GM18517 (cell line): ENCODE measurements at regions not wholly inside any gene's neighbourhood (a gene's known extent, or its start where the extent isn't known, plus 50 kb on each side); places are given as distances from the start of the nearest gene placed in this dataset.

Experiments
- ATAC-seq: cut with Tn5 transposase; IDR thresholded peaks from one replicate; pipeline ENCODE4 v1.9.1; 2021; ENCODE audit warnings: mild to moderate bottlenecking, moderate library complexity; ENCODE audit not compliant: unreplicated experiment

GRCh38 chr6:142558786-142559185 is 257.0 kb downstream of the ADGRG6 start:
- no peak for ATAC-seq

- ATAC-seq: no peak
Observed at GRCh38 chr6:142561511-142562265, 259.9 kb downstream of the ADGRG6 start.

GRCh38 chr6:142562865-142563264 is 261.1 kb downstream of the ADGRG6 start:
- ATAC-seq: no peak

- peak; percentile 79 for ATAC-seq
Observed at GRCh38 chr6:142566628-142567396, 265.0 kb downstream of the ADGRG6 start.

- ATAC-seq: no peak
Observed at GRCh38 chr6:142567461-142567860, 265.7 kb downstream of the ADGRG6 start.

- no peak for ATAC-seq
Observed at GRCh38 chr6:142568857-142569597, 267.2 kb downstream of the ADGRG6 start.

GRCh38 chr6:142569676-142570075 is 267.9 kb downstream of the ADGRG6 start:
- ATAC-seq: no peak

- no peak for ATAC-seq
Observed at GRCh38 chr6:142570221-142570671, 268.4 kb downstream of the ADGRG6 start.

GRCh38 chr6:142592876-142593275 is 291.1 kb downstream of the ADGRG6 start:
- no peak for ATAC-seq

- ATAC-seq: no peak
Observed at GRCh38 chr6:142597836-142598235, 296.0 kb downstream of the ADGRG6 start.

GRCh38 chr6:142601427-142601826 is 299.6 kb downstream of the ADGRG6 start:
- no peak for ATAC-seq

GRCh38 chr6:142602972-142603371 is 301.2 kb downstream of the ADGRG6 start:
- no peak for ATAC-seq

GRCh38 chr6:142605922-142606485 is 304.2 kb downstream of the ADGRG6 start:
- no peak for ATAC-seq

GRCh38 chr6:142612956-142613355 is 311.1 kb downstream of the ADGRG6 start:
- ATAC-seq: no peak

- ATAC-seq: no peak
Observed at GRCh38 chr6:142613981-142614380, 312.2 kb downstream of the ADGRG6 start.

- no peak for ATAC-seq
Observed at GRCh38 chr6:142617158-142617557, 315.4 kb downstream of the ADGRG6 start.

GRCh38 chr6:142621822-142622221 is 320.0 kb downstream of the ADGRG6 start:
- no peak for ATAC-seq

GRCh38 chr6:142624978-142625715 is 319.8 kb downstream of the HIVEP2 start:
- no peak for ATAC-seq

GRCh38 chr6:142627474-142627873 is 317.5 kb downstream of the HIVEP2 start:
- ATAC-seq: no peak
